Skeletal muscle cell (primary cell): ENCODE measurements at regions not wholly inside any gene's neighbourhood (a gene's known extent, or its start where the extent isn't known, plus 50 kb on each side); places are given as distances from the start of the nearest gene placed in this dataset.
A peak's percentile ranks its signal among the peaks of the same experiment; 100 is the strongest.
"Not testable (repeated sequence)": the region's sequence is repeated elsewhere in the genome, so short reads cannot be mapped to it uniquely, and the experiment has no call there.

Source experiments
- DNase-seq: peaks from one replicate; pipeline ENCODE4 v3.0.0-alpha.2; 2010; ENCODE audit warnings: low read depth
- H3K4me3 ChIP-seq: 2 replicates; pipeline ENCODE4 v1.5.1; 2011; ENCODE audit warnings: low read depth, mild to moderate bottlenecking, control low read depth, low read length, moderate library complexity

- DNase-seq: no peak
These were observed 55.6 kb downstream of the OR4C45 start for GRCh38 chr11:50088231-50088630.

GRCh38 chr11:50098186-50098725 is 65.6 kb downstream of the OR4C45 start:
- no peak for DNase-seq
- no peak overlapping the region for H3K4me3 ChIP-seq

More at GRCh38 chr11:50088231-50088630, 55.6 kb downstream of the OR4C45 start:
- no peak overlapping the region for H3K4me3 ChIP-seq

- DNase-seq: no peak
- no peak overlapping the region for H3K4me3 ChIP-seq
These were observed 70.2 kb downstream of the OR4C45 start for GRCh38 chr11:50102916-50103315.

GRCh38 chr11:50140686-50141085 is 108.0 kb downstream of the OR4C45 start:
- not testable (repeated sequence) for DNase-seq, H3K4me3 ChIP-seq

- DNase-seq, H3K4me3 ChIP-seq: not testable (repeated sequence)
These were observed 113.6 kb downstream of the OR4C45 start for GRCh38 chr11:50146308-50146707.

- H3K4me3 ChIP-seq, DNase-seq: not testable (repeated sequence)
These were observed 115.3 kb downstream of the OR4C45 start for GRCh38 chr11:50147946-50148345.

GRCh38 chr11:50155508-50155907 is 122.8 kb downstream of the OR4C45 start:
- no peak overlapping the region for H3K4me3 ChIP-seq
- no peak for DNase-seq

GRCh38 chr11:50164050-50164449 is 131.4 kb downstream of the OR4C45 start:
- DNase-seq: no peak
- no peak overlapping the region for H3K4me3 ChIP-seq

GRCh38 chr11:50169634-50170033 is 137.0 kb downstream of the OR4C45 start:
- H3K4me3 ChIP-seq: no peak overlapping the region
- no peak for DNase-seq

- no peak overlapping the region for H3K4me3 ChIP-seq
- DNase-seq: no peak
These were observed 137.4 kb downstream of the OR4C45 start for GRCh38 chr11:50170115-50170514.

- peak; percentile 4 for DNase-seq
These were observed 141.5 kb downstream of the OR4C45 start for GRCh38 chr11:50174189-50174588.

GRCh38 chr11:50174975-50175374 is 142.3 kb downstream of the OR4C45 start:
- DNase-seq: no peak
- H3K4me3 ChIP-seq: no peak overlapping the region

More at GRCh38 chr11:50174189-50174588, 141.5 kb downstream of the OR4C45 start:
- no peak overlapping the region for H3K4me3 ChIP-seq

- DNase-seq: no peak
These were observed 146.1 kb downstream of the OR4C45 start for GRCh38 chr11:50178737-50179136.

GRCh38 chr11:50181334-50181733 is 148.7 kb downstream of the OR4C45 start:
- no peak overlapping the region for H3K4me3 ChIP-seq
- no peak for DNase-seq

More at GRCh38 chr11:50178737-50179136, 146.1 kb downstream of the OR4C45 start:
- H3K4me3 ChIP-seq: no peak overlapping the region

GRCh38 chr11:50182486-50182885 is 149.8 kb downstream of the OR4C45 start:
- DNase-seq: no peak
- no peak overlapping the region for H3K4me3 ChIP-seq

GRCh38 chr11:50183170-50183569 is 150.5 kb downstream of the OR4C45 start:
- H3K4me3 ChIP-seq, DNase-seq: not testable (repeated sequence)

- H3K4me3 ChIP-seq: no peak overlapping the region
- no peak for DNase-seq
These were observed 153.5 kb downstream of the OR4C45 start for GRCh38 chr11:50186146-50186545.

GRCh38 chr11:50187220-50187619 is 154.5 kb downstream of the OR4C45 start:
- no peak for DNase-seq
- no peak overlapping the region for H3K4me3 ChIP-seq

- H3K4me3 ChIP-seq: no peak overlapping the region
- no peak for DNase-seq
These were observed 155.4 kb downstream of the OR4C45 start for GRCh38 chr11:50188040-50188439.

GRCh38 chr11:50192743-50193142 is 160.1 kb downstream of the OR4C45 start:
- DNase-seq: no peak
- H3K4me3 ChIP-seq: no peak overlapping the region

GRCh38 chr11:50214376-50214775 is 181.7 kb downstream of the OR4C45 start:
- H3K4me3 ChIP-seq: no peak overlapping the region
- DNase-seq: no peak

- no peak for DNase-seq
- no peak overlapping the region for H3K4me3 ChIP-seq
These were observed 188.0 kb downstream of the OR4C45 start for GRCh38 chr11:50220651-50221050.
